GM19372 (cell line): ENCODE measurements at regions not wholly inside any gene's neighbourhood (a gene's known extent, or its start where the extent isn't known, plus 50 kb on each side); places are given as distances from the start of the nearest gene placed in this dataset.

Source experiments
- ATAC-seq: cut with Tn5 transposase; IDR thresholded peaks from one replicate; pipeline ENCODE4 v1.9.1; 2021; ENCODE audit warnings: mild to moderate bottlenecking, low read depth, moderate library complexity; ENCODE audit not compliant: unreplicated experiment

GRCh38 chr1:232225336-232226131 lies 404.4 kb downstream of the SIPA1L2 start:
- no peak for ATAC-seq

GRCh38 chr1:232223887-232224286 lies 406.0 kb downstream of the SIPA1L2 start:
- ATAC-seq = no peak

- ATAC-seq = no peak
Measured at GRCh38 chr1:232223183-232223708, 406.7 kb downstream of the SIPA1L2 start.

- ATAC-seq = no peak
Measured at GRCh38 chr1:232222614-232223013, 407.3 kb downstream of the SIPA1L2 start.

- no peak for ATAC-seq
Measured at GRCh38 chr1:232221802-232222499, 408.0 kb downstream of the SIPA1L2 start.

- no peak for ATAC-seq
Measured at GRCh38 chr1:232218955-232219865, 410.7 kb downstream of the SIPA1L2 start.

GRCh38 chr1:232213928-232214327 lies 416.0 kb downstream of the SIPA1L2 start:
- no peak for ATAC-seq

- ATAC-seq = no peak
Measured at GRCh38 chr1:232212253-232212652, 417.7 kb downstream of the SIPA1L2 start.

GRCh38 chr1:232211149-232211548 lies 418.8 kb downstream of the SIPA1L2 start:
- ATAC-seq = no peak

GRCh38 chr1:232209357-232209756 lies 420.6 kb downstream of the SIPA1L2 start:
- ATAC-seq = no peak

GRCh38 chr1:232207073-232207866 lies 422.7 kb downstream of the SIPA1L2 start:
- no peak for ATAC-seq

- ATAC-seq = no peak
Measured at GRCh38 chr1:232204269-232204668, 425.7 kb downstream of the SIPA1L2 start.

GRCh38 chr1:232201024-232201423 lies 428.9 kb downstream of the SIPA1L2 start:
- no peak for ATAC-seq

- ATAC-seq = no peak
Measured at GRCh38 chr1:232196042-232196441, 433.9 kb downstream of the SIPA1L2 start.

- no peak for ATAC-seq
Measured at GRCh38 chr1:232194424-232194823, 435.5 kb downstream of the SIPA1L2 start.

GRCh38 chr1:232193451-232193783 lies 436.5 kb downstream of the SIPA1L2 start:
- no peak for ATAC-seq

GRCh38 chr1:232192781-232193450 lies 437.0 kb downstream of the SIPA1L2 start:
- no peak for ATAC-seq

- no peak for ATAC-seq
Measured at GRCh38 chr1:232191560-232191959, 438.4 kb downstream of the SIPA1L2 start.

GRCh38 chr1:232188318-232188717 lies 441.6 kb downstream of the SIPA1L2 start:
- no peak for ATAC-seq
